IPS DF 6.9 (cell line): ENCODE measurements at regions not wholly inside any gene's neighbourhood (a gene's known extent, or its start where the extent isn't known, plus 50 kb on each side); places are given as distances from the start of the nearest gene placed in this dataset.

ENCODE experiments used
- DNase-seq: peaks from one replicate; pipeline ENCODE4 v3.0.0-alpha.2; 2013; ENCODE audit warnings: low read depth, low spot score
- H3K27ac ChIP-seq: one replicate; pipeline ENCODE4 v1.5.1; 2013; ENCODE audit warnings: low read length, control low read depth
- H3K27me3 ChIP-seq: 2 replicates; pipeline ENCODE4 v1.6.1; 2013; ENCODE audit warnings: mild to moderate bottlenecking, low read length; ENCODE audit not compliant: control insufficient read depth, insufficient read depth
- H3K36me3 ChIP-seq: 2 replicates; pipeline ENCODE4 v1.6.1; 2013; ENCODE audit warnings: low read length; ENCODE audit not compliant: control insufficient read depth, insufficient read depth
- H3K4me1 ChIP-seq: 2 replicates; pipeline ENCODE4 v1.6.1; 2013; ENCODE audit warnings: low read length; ENCODE audit not compliant: control insufficient read depth, insufficient read depth
- H3K4me3 ChIP-seq: 2 replicates; pipeline ENCODE4 v1.5.1; 2013; ENCODE audit warnings: mild to moderate bottlenecking, low read length
- H3K9me3 ChIP-seq: 2 replicates; pipeline ENCODE4 v1.6.1; 2013; ENCODE audit warnings: low read length, inconsistent platforms; ENCODE audit not compliant: control insufficient read depth, insufficient read depth
- WGBS: extraction: QIAGEN DNeasy Blood & Tissue Kit; methylation state at CpG from one replicate; pipeline ENCODE4 v1.1.7; 2013; ENCODE audit warnings: mixed read lengths, missing lambda C conversion rate; ENCODE audit not compliant: insufficient read length, insufficient coverage; 5-methylcytosine and 5-hydroxymethylcytosine counted together

- Histone ChIP-seq H3K4me3 (no peak overlapping the region), H3K4me1 (no peaks in the 10 kb centered on the region), H3K9me3 (no peaks in the 10 kb centered on the region), H3K36me3 (no peaks in the 10 kb centered on the region), H3K27me3 (no peaks in the 10 kb centered on the region), H3K27ac (no peak overlapping the region)
- WGBS: no CpG with 5 or more reads among the region's 2 CpGs
- DNase-seq: no peak
Measured at GRCh38 chr5:87966213-87966612, 302.4 kb downstream of the TMEM161B start.

GRCh38 chr5:87954121-87954520, 314.5 kb downstream of the TMEM161B start:
- no peak for DNase-seq
- no peaks in the 10 kb centered on the region for H3K9me3 ChIP-seq
- no peaks in the 10 kb centered on the region for H3K27me3 ChIP-seq
- no peak overlapping the region for H3K4me3 ChIP-seq
- H3K4me1 ChIP-seq: peaks cover 2% of the 10 kb centered on the region; the same call in 1 of the 2 replicates
- no peak overlapping the region for H3K27ac ChIP-seq
- no peaks in the 10 kb centered on the region for H3K36me3 ChIP-seq

DNA sequence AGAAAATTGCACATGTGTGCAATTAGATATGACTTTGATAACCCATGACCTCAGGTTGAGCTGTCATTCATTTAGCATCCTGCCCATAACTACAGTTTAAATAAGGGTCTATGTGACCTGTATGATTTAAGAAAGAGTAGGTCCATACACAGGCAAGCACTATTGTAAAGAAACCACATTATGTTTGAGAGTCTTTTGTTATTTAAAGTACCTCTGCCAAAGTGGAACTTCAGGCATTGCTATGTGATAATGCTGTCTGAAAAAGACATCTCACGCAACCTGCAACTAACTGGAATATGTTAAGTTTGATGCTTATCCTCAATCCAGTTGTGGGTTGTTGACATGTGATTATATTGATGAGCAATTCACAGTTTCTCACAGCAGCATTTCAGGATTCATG, 317.0 kb downstream of the TMEM161B start:
- Histone ChIP-seq H3K36me3 (no peaks in the 10 kb centered on the region), H3K9me3 (no peaks in the 10 kb centered on the region), H3K4me1 (peaks cover 2% of the 10 kb centered on the region; the same call in 1 of the 2 replicates), H3K27me3 (no peaks in the 10 kb centered on the region), H3K27ac (no peak overlapping the region), H3K4me3 (no peak overlapping the region)
- WGBS: no CpG with 5 or more reads among the region's 1 CpG
- no peak for DNase-seq

GRCh38 chr5:87949676-87950631, 318.7 kb downstream of the TMEM161B start:
- no peak overlapping the region for H3K27ac ChIP-seq
- DNase-seq: no peak
- H3K27me3 ChIP-seq: no peaks in the 10 kb centered on the region; the same call in 1 of the 2 replicates
- no peak overlapping the region for H3K4me3 ChIP-seq
- H3K36me3 ChIP-seq: no peaks in the 10 kb centered on the region
- no peaks in the 10 kb centered on the region for H3K9me3 ChIP-seq
- H3K4me1 ChIP-seq: peaks cover 2% of the 10 kb centered on the region; the same call in 1 of the 2 replicates
- no CpG with 5 or more reads among the region's 10 CpGs for WGBS

- H3K36me3 ChIP-seq: no peaks in the 10 kb centered on the region
- peaks cover 2% of the 10 kb centered on the region; the same call in 1 of the 2 replicates for H3K4me1 ChIP-seq
- H3K27ac ChIP-seq: no peak overlapping the region
- H3K9me3 ChIP-seq: no peaks in the 10 kb centered on the region
- no peak for DNase-seq
- no peak overlapping the region for H3K4me3 ChIP-seq
- H3K27me3 ChIP-seq: no peaks in the 10 kb centered on the region; the same call in 1 of the 2 replicates
- WGBS: no CpG with 5 or more reads among the region's 2 CpGs
Measured at GRCh38 chr5:87948486-87948885, 320.2 kb downstream of the TMEM161B start.

DNA sequence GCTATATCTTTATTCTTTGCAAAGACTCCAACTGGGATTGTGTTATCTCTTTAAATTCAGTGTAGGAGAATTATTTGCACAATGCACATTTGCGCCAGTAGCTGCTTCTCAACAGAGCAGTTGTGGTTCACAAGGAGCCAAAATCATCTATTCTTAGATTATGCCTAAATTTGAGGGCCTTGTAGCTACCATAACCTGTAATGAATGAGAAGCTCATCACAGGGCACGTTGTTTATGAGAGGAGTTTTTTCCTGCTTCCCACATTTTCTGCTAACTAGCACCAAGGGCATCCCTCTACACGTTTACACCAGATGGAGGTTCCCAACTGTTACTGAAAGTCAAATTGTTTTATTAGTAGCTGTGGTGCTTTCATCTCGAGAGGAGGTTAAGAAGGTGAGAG, 322.4 kb downstream of the TMEM161B start:
- Histone ChIP-seq H3K27ac (no peak overlapping the region), H3K4me3 (no peak overlapping the region), H3K4me1 (no peaks in the 10 kb centered on the region; the same call in 1 of the 2 replicates), H3K27me3 (no peaks in the 10 kb centered on the region; the same call in 1 of the 2 replicates), H3K9me3 (no peaks in the 10 kb centered on the region), H3K36me3 (no peaks in the 10 kb centered on the region)
- no peak for DNase-seq
- WGBS: 100% methylated on average over 1 of the region's 4 CpGs

GRCh38 chr5:87945286-87945650, 323.4 kb downstream of the TMEM161B start:
- DNase-seq: no peak
- no peaks in the 10 kb centered on the region; the same call in 1 of the 2 replicates for H3K27me3 ChIP-seq
- H3K27ac ChIP-seq: no peak overlapping the region
- H3K9me3 ChIP-seq: no peaks in the 10 kb centered on the region
- no peak overlapping the region for H3K4me3 ChIP-seq
- H3K4me1 ChIP-seq: no peaks in the 10 kb centered on the region; the same call in 1 of the 2 replicates
- H3K36me3 ChIP-seq: no peaks in the 10 kb centered on the region
- no CpG with 5 or more reads among the region's 2 CpGs for WGBS

DNA sequence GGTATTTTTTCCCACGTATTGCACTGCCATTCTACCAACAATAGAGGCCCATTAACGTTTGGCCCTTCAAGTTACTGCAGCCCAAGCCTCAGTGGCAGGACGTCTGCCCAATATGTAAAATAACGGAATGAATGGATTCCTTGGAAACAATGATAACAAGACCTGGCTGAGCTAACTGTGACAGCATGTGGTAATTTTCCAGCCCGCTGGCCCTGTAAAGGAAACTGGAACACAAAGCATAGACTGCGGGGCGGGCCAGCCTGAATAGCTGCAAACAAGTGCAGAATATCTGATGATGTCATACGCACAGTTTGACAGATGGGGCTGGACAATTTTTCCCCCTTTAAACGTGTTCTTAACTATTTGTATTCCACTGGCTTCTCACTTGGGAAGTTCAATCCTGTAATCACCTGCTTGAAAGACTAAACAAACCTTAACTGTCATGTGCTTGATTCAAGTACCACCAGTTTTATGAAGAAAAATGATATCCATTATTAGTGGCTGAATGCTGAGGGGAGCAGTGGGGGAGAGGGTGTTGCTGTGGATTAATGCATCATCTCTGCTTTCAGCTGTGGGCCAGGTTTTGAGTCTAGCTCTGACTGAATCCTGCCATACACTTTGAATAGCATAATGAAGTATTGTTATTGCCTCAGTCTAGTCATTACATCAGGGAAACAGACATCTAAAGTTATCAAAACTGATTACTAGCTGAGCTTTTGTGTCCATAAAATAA, 323.9 kb downstream of the TMEM161B start:
- no peaks in the 10 kb centered on the region; the same call in 1 of the 2 replicates for H3K27me3 ChIP-seq
- WGBS: no CpG with 5 or more reads among the region's 9 CpGs
- H3K27ac ChIP-seq: no peak overlapping the region
- H3K36me3 ChIP-seq: no peaks in the 10 kb centered on the region
- peak; percentile 39 for DNase-seq
- no peaks in the 10 kb centered on the region for H3K9me3 ChIP-seq
- no peak overlapping the region for H3K4me3 ChIP-seq
- no peaks in the 10 kb centered on the region; the same call in 1 of the 2 replicates for H3K4me1 ChIP-seq

GRCh38 chr5:87940775-87941174, 327.9 kb downstream of the TMEM161B start:
- Histone ChIP-seq H3K36me3 (no peaks in the 10 kb centered on the region), H3K9me3 (no peaks in the 10 kb centered on the region), H3K27me3 (no peaks in the 10 kb centered on the region; the same call in 1 of the 2 replicates), H3K4me1 (no peaks in the 10 kb centered on the region; the same call in 1 of the 2 replicates), H3K27ac (no peak overlapping the region), H3K4me3 (no peak overlapping the region)
- DNase-seq: no peak
- no CpG with 5 or more reads among the region's 4 CpGs for WGBS

- H3K36me3 ChIP-seq: no peaks in the 10 kb centered on the region
- H3K4me1 ChIP-seq: no peaks in the 10 kb centered on the region; the same call in 1 of the 2 replicates
- no peaks in the 10 kb centered on the region for H3K27me3 ChIP-seq
- H3K9me3 ChIP-seq: no peaks in the 10 kb centered on the region
- no peak overlapping the region for H3K4me3 ChIP-seq
- no peak overlapping the region for H3K27ac ChIP-seq
- no peak for DNase-seq
Measured at GRCh38 chr5:87936667-87937066, 332.0 kb downstream of the TMEM161B start.
